Skin epidermis (tissue), 12 donors: ENCODE measurements at regions not wholly inside any gene's neighbourhood (a gene's known extent, or its start where the extent isn't known, plus 50 kb on each side); places are given as distances from the start of the nearest gene placed in this dataset.
A peak's percentile ranks its signal among the peaks of the same experiment; 100 is the strongest.
"Not testable (repeated sequence)": the region's sequence is repeated elsewhere in the genome, so short reads cannot be mapped to it uniquely, and the experiment has no call there.

Experiments used
- H3K27ac ChIP-seq, 21 experiments: fragments of 200-600 bp; sonication (generic) in 11 of 21; one replicate each; pipeline ENCODE4 v1.5.0; 2020; ENCODE audit warnings: mild to moderate bottlenecking in 3 of 21, inconsistent platforms in 2 of 21, moderate library complexity in 2 of 21
- H3K4me3 ChIP-seq, 7 experiments: fragments of 200-600 bp; sonication (generic) in 2 of 7; one replicate each; pipeline ENCODE4 v1.5.0; 2020; ENCODE audit warnings: inconsistent platforms in 2 of 7, mild to moderate bottlenecking in 2 of 7, moderate library complexity in 1 of 7

- no peak overlapping the region for H3K27ac ChIP-seq
- H3K4me3 ChIP-seq, result no peak overlapping the region
These were observed 74.8 kb downstream of the RIN2 start for GRCh38 chr20:19832875-19833274.

GRCh38 chr20:19833395-19833794, 75.3 kb downstream of the RIN2 start:
- H3K4me3 ChIP-seq, result no peak overlapping the region
- no peak overlapping the region for H3K27ac ChIP-seq

GRCh38 chr20:19834287-19834686, 76.2 kb downstream of the RIN2 start:
- no peak overlapping the region for H3K27ac ChIP-seq
- H3K4me3 ChIP-seq, result no peak overlapping the region

- Histone ChIP-seq H3K4me3 (no peak overlapping the region), H3K27ac (no peak overlapping the region)
These were observed 76.7 kb downstream of the RIN2 start for GRCh38 chr20:19834783-19835182.

- Histone ChIP-seq H3K27ac (no peak overlapping the region), H3K4me3 (no peak overlapping the region)
These were observed 77.6 kb downstream of the RIN2 start for GRCh38 chr20:19835533-19836222.

GRCh38 chr20:19838468-19838867, 80.4 kb downstream of the RIN2 start:
- Histone ChIP-seq H3K4me3 (no peak overlapping the region), H3K27ac (no peak overlapping the region)

GRCh38 chr20:19839053-19839452, 81.0 kb downstream of the RIN2 start:
- Histone ChIP-seq H3K27ac (no peak overlapping the region), H3K4me3 (no peak overlapping the region)

- Histone ChIP-seq H3K27ac (no peak overlapping the region), H3K4me3 (no peak overlapping the region)
These were observed 82.2 kb downstream of the RIN2 start for GRCh38 chr20:19840111-19840710.

GRCh38 chr20:19841740-19842139, 83.7 kb downstream of the RIN2 start:
- Histone ChIP-seq H3K4me3 (no peak overlapping the region), H3K27ac (no peak overlapping the region)

- H3K27ac ChIP-seq, H3K4me3 ChIP-seq: not testable (repeated sequence)
These were observed 86.8 kb downstream of the RIN2 start for GRCh38 chr20:19844850-19845249.

GRCh38 chr20:19847383-19847782, 89.3 kb downstream of the RIN2 start:
- Histone ChIP-seq H3K4me3 (no peak overlapping the region), H3K27ac (no peak overlapping the region)

GRCh38 chr20:19849341-19850197, 91.5 kb downstream of the RIN2 start:
- Histone ChIP-seq H3K4me3 (no peak overlapping the region), H3K27ac (peak overlapping the region in 17 of 21 experiments; percentile 2 to 77 (median 31))

- H3K27ac ChIP-seq, result peak overlapping the region in 12 of 21 experiments; percentile 2 to 77 (median 34)
- H3K4me3 ChIP-seq, result no peak overlapping the region
These were observed 92.1 kb downstream of the RIN2 start for GRCh38 chr20:19850198-19850533.

- no peak overlapping the region for H3K4me3 ChIP-seq
- H3K27ac ChIP-seq, result no peak overlapping the region
These were observed 93.8 kb downstream of the RIN2 start for GRCh38 chr20:19851861-19852260.

GRCh38 chr20:19855416-19855815, 97.4 kb downstream of the RIN2 start:
- H3K27ac ChIP-seq, result no peak overlapping the region
- H3K4me3 ChIP-seq, result no peak overlapping the region

- Histone ChIP-seq H3K4me3 (no peak overlapping the region), H3K27ac (no peak overlapping the region)
These were observed 100.7 kb downstream of the RIN2 start for GRCh38 chr20:19858466-19859371.

- Histone ChIP-seq H3K4me3 (no peak overlapping the region), H3K27ac (no peak overlapping the region)
These were observed 101.4 kb downstream of the RIN2 start for GRCh38 chr20:19859444-19859843.

GRCh38 chr20:19860737-19861136, 102.7 kb downstream of the RIN2 start:
- Histone ChIP-seq H3K27ac (no peak overlapping the region), H3K4me3 (no peak overlapping the region)

- H3K4me3 ChIP-seq, result no peak overlapping the region
- no peak overlapping the region for H3K27ac ChIP-seq
These were observed 103.2 kb downstream of the RIN2 start for GRCh38 chr20:19861147-19861759.

- no peak overlapping the region for H3K27ac ChIP-seq
- H3K4me3 ChIP-seq, result no peak overlapping the region
These were observed 106.1 kb downstream of the RIN2 start for GRCh38 chr20:19864130-19864529.
